Upper lobe of left lung (tissue), 6 donors: ENCODE measurements at regions not wholly inside any gene's neighbourhood (a gene's known extent, or its start where the extent isn't known, plus 50 kb on each side); places are given as distances from the start of the nearest gene placed in this dataset.

ENCODE experiments used
- ATAC-seq, 2 donors: fragments of 200-7000 bp; cut with Tn5 transposase; one replicate each; pipeline ENCODE4 v1.9.1; 2022; ENCODE audit warnings: mild to moderate bottlenecking in 2 of 2, moderate library complexity in 2 of 2; ENCODE audit not compliant: low FRiP score in 2 of 2
- DNase-seq, 2 donors: peaks; one replicate each; pipeline ENCODE4 v3.0.0-alpha.2; 2019 to 2020
- H3K27ac ChIP-seq, 4 donors: fragments of 200-600 bp; sonication (generic); one replicate each; pipeline ENCODE4 v1.5.1; 2016 to 2019
- H3K27me3 ChIP-seq, 4 donors: fragments of 200-600 bp; sonication (generic); one replicate each; pipeline ENCODE4 v1.5.1; 2017 to 2019
- H3K36me3 ChIP-seq, 4 donors: fragments of 200-600 bp; sonication (generic); one replicate each; pipeline ENCODE4 v1.5.1; 2016 to 2019
- H3K4me1 ChIP-seq, 4 donors: fragments of 200-600 bp; sonication (generic); one replicate each; pipeline ENCODE4 v1.5.1; 2018 to 2019
- H3K4me3 ChIP-seq, 4 donors: fragments of 200-600 bp; sonication (generic); one replicate each; pipeline ENCODE4 v1.5.1; 2017 to 2019; ENCODE audit warnings: mild to moderate bottlenecking in 2 of 4, moderate library complexity in 1 of 4
- H3K9me3 ChIP-seq, 4 donors: fragments of 200-600 bp; sonication (generic); one replicate each; pipeline ENCODE4 v1.5.1; 2018 to 2019
- CTCF ChIP-seq, 6 experiments: fragments of 450-650 bp in 4 of 6; fragments of 200-600 bp in 2 of 6; sonication (generic) in 2 of 6; IDR thresholded peaks; one replicate each; pipeline ENCODE4 v1.5.1; 2016 to 2019; ENCODE audit warnings: antibody characterized with exemption in 6 of 6
- EP300 ChIP-seq, 4 donors: sonication (generic); formaldehyde crosslinking; IDR thresholded peaks; one replicate each; pipeline ENCODE4 v1.5.1; 2017; ENCODE audit warnings: antibody characterized with exemption in 4 of 4, control low read depth in 2 of 4
- POLR2A ChIP-seq, 4 donors: fragments of 450-650 bp; IDR thresholded peaks; one replicate each; pipeline ENCODE4 v1.5.1; 2016 to 2017; ENCODE audit warnings: antibody characterized with exemption in 4 of 4, mild to moderate bottlenecking in 2 of 4
- POLR2AphosphoS5 ChIP-seq, 2 donors: sonication (generic); formaldehyde crosslinking; IDR thresholded peaks; one replicate each; pipeline ENCODE4 v1.5.1; 2017; ENCODE audit warnings: antibody characterized with exemption in 2 of 2
- WGBS, 2 donors: methylation state at CpG; one replicate each; pipeline ENCODE4 v1.1.5; 2017 to 2018; 5-methylcytosine and 5-hydroxymethylcytosine counted together
- donor health status: DM: no; HTN: no; CAD: no; lungs with moderate emphysema.
- donor health status: DM: no; HTN: yes; CAD: no; lungs with severe emphysema.

GRCh38 chr9:522190-522589, 307.5 kb downstream of the DOCK8 start:
- Histone ChIP-seq H3K4me1 (peaks cover 0 to 10% (median 2%) of the 10 kb centered on the region in 4 donors), H3K36me3 (no peaks in the 10 kb centered on the region), H3K27ac (no peak overlapping the region), H3K9me3 (no peaks in the 10 kb centered on the region), H3K4me3 (no peak overlapping the region), H3K27me3 (no peaks in the 10 kb centered on the region)
- TF ChIP-seq EP300 (IDR thresholded peaks at IDR 0.05) (no peak), POLR2AphosphoS5 (IDR thresholded peaks at IDR 0.05) (no peak), CTCF (IDR thresholded peaks at IDR 0.05) (no peak), POLR2A (IDR thresholded peaks at IDR 0.05) (no peak)
- WGBS, 2 donors = 73 to 84% methylated on average over 5 of the region's 5 CpGs
- DNase-seq = no peak
- no peak for ATAC-seq

GRCh38 chr9:522658-523057, 308.0 kb downstream of the DOCK8 start:
- Histone ChIP-seq H3K9me3 (no peaks in the 10 kb centered on the region), H3K27ac (no peak overlapping the region), H3K4me1 (peaks cover 0 to 10% (median 2%) of the 10 kb centered on the region in 4 donors), H3K4me3 (no peak overlapping the region), H3K27me3 (no peaks in the 10 kb centered on the region), H3K36me3 (no peaks in the 10 kb centered on the region)
- no peak for ATAC-seq
- 80 to 100% methylated on average over 1 of the region's 1 CpG for WGBS, 2 donors
- DNase-seq = no peak
- TF ChIP-seq CTCF (IDR thresholded peaks at IDR 0.05) = no peak
- TF ChIP-seq EP300 (IDR thresholded peaks at IDR 0.05) = no peak
- no peak for TF ChIP-seq POLR2AphosphoS5 (IDR thresholded peaks at IDR 0.05)
- no peak for TF ChIP-seq POLR2A (IDR thresholded peaks at IDR 0.05)

DNA sequence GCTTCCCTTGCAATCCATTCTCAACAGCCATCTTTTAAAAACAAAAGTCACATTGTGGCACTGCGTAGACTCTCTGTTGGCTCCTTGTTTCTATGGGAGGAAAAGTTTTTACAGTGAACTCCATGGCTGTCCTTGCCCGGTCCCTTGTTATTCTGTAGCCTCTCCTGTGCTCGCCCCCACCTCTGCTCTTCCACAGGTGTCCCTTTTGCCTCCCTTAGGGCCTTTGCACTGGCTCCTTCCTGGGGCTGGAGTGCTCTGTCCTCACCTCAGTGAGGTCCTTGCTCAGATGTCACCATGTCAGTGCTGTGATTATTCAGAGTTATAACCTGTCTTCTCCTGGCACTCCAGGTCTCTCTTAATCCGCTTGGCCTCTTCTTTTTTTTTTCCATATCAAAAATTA, 308.8 kb downstream of the DOCK8 start:
- TF ChIP-seq POLR2AphosphoS5 (IDR thresholded peaks at IDR 0.05) = no peak
- TF ChIP-seq EP300 (IDR thresholded peaks at IDR 0.05) = no peak
- no peak for TF ChIP-seq POLR2A (IDR thresholded peaks at IDR 0.05)
- no peak for TF ChIP-seq CTCF (IDR thresholded peaks at IDR 0.05)
- Histone ChIP-seq H3K4me3 (no peak overlapping the region), H3K27me3 (no peaks in the 10 kb centered on the region), H3K9me3 (no peaks in the 10 kb centered on the region), H3K4me1 (peaks cover 0 to 10% (median 2%) of the 10 kb centered on the region in 4 donors), H3K36me3 (no peaks in the 10 kb centered on the region), H3K27ac (no peak overlapping the region)
- ATAC-seq (no peak), DNase-seq (no peak)
- WGBS, 2 donors = 96 to 97% methylated on average over 4 of the region's 4 CpGs

DNA sequence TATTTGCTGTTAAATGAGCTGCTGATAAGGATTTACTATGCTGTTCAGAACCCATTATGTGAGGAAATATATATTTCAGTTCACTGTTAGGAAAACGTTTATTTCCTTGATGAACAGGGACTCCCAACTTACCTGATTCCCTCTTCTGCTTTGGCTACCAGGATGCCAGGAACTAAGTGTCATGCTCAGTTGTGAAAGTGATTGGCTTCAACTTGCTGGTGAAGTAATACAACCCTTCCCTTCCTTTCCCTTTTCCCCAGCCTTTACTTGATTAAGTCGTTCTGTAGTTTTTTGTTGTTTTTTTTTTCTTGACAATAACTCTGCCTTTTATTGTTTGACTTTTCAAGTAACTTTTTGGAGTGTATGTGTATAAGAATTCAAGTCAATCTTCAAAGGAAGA, 309.3 kb downstream of the DOCK8 start:
- WGBS, 2 donors = 36 to 39% methylated on average over 2 of the region's 2 CpGs
- Histone ChIP-seq H3K4me1 (peaks cover 0 to 10% (median 2%) of the 10 kb centered on the region in 4 donors), H3K9me3 (no peaks in the 10 kb centered on the region), H3K4me3 (no peak overlapping the region), H3K27ac (no peak overlapping the region), H3K27me3 (no peaks in the 10 kb centered on the region), H3K36me3 (no peaks in the 10 kb centered on the region)
- no peak for DNase-seq
- TF ChIP-seq EP300 (IDR thresholded peaks at IDR 0.05) = no peak
- ATAC-seq = no peak

DNA sequence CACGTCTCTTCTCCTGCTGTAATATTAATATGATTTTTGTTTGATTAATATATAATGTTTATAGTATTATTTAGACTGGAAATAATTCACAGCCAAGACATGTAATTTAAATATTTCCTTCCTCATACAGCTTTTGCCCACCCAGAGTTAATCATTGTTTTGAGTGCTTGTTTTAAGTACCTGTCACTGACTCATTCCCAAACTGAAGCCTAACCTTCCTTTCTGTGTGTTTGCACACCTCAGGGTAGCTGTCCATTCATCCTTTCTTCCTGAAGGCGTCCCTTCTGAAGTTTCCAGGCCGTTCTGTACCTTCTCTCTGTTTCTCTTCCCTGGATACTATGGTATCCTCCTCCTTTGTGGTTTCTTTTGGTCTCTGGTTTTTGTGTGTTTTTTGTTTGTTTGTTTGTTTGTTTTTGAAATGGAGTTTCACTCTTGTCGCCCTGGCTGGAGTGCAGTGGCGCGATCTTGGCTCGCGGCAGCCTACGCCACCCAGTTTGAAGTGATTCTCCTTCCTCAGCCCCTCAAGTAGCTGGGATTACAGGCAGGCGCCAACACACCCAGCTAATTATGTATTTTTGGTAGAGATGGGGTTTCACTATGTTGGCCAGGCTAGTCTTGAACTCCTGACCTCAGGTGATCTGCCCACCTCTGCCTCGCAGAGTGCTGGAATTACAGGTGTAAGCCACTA, 312.4 kb downstream of the DOCK8 start:
- Histone ChIP-seq H3K27ac (no peak overlapping the region), H3K4me3 (no peak overlapping the region), H3K27me3 (no peaks in the 10 kb centered on the region), H3K4me1 (peaks cover 0 to 10% (median 2%) of the 10 kb centered on the region in 4 donors), H3K36me3 (no peaks in the 10 kb centered on the region), H3K9me3 (no peaks in the 10 kb centered on the region)
- WGBS, 2 donors = 73 to 81% methylated on average over 11 of the region's 11 CpGs
- peak in 1 of 2 donors; percentile 11 for ATAC-seq
- DNase-seq = peak in 1 of 2 donors; percentile 52
- TF ChIP-seq EP300 (IDR thresholded peaks at IDR 0.05) (no peak), POLR2AphosphoS5 (IDR thresholded peaks at IDR 0.05) (no peak), POLR2A (IDR thresholded peaks at IDR 0.05) (no peak), CTCF (IDR thresholded peaks at IDR 0.05) (no peak)
